ENCODE measurements at regions not wholly inside any gene's neighbourhood (a gene's known extent, or its start where the extent isn't known, plus 50 kb on each side); places are given as distances from the start of the nearest gene placed in this dataset.
A peak's percentile ranks its signal among the peaks of the same experiment; 100 is the strongest.
"Not testable (repeated sequence)": the region's sequence is repeated elsewhere in the genome, so short reads cannot be mapped to it uniquely, and the experiment has no call there.

- DNase-seq (ENCODE audit: extremely low read depth in 1 of 11, low read depth in 9 of 11, low spot score in 4 of 11): no peak
Measured at GRCh38 chr10:100636848-100637553, 101.3 kb downstream of the HIF1AN start.

DNA sequence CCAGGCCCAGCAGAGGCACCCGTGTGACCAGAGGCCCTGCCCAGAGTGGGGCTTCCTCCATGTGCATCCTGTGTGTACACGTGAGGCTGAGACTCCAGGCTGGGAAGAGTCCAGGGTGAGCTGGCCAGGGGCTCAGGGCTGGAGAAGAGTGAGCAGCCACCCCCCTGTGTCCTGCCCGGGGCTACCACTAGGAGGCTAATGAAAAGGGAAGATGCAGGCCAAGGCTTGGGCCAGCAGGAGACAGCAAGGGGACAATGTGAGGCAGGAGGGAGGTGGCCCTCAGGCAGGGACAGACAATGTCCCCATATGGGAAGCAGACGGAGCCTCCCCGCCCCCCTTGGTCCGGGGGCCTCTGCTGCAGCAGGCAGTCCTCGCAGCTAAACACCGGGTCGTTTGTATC lies 102.0 kb downstream of the HIF1AN start:
- no peak for DNase-seq (ENCODE audit: extremely low read depth in 1 of 11, low read depth in 9 of 11, low spot score in 4 of 11)

DNA sequence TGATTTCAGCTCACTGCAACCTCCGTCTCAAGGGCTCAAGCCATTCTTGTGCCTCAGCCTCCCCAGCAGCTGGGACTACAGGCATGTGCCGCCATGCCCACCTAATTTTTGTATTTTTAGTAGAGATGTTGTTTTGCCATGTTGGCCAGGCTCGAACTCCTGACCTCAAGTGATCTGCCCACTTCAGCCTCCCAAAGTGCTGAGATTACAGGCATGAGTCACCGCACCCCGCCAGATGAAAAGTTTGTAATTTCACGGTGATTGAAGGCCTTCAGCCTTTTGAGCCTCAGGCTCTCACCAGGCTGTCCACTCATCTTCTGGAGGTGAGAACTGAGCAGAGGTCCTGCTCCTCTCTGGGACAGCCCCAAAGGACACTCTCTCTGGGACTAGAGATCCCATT lies 103.2 kb downstream of the HIF1AN start:
- DNase-seq (ENCODE audit: extremely low read depth in 1 of 11, low read depth in 9 of 11, low spot score in 4 of 11): not testable (repeated sequence)

- DNase-seq (ENCODE audit: extremely low read depth in 1 of 11, low read depth in 9 of 11, low spot score in 4 of 11): no peak
Measured at GRCh38 chr10:100642295-100642994, 102.9 kb upstream of the PAX2 start.

- no peak for DNase-seq (ENCODE audit: extremely low read depth in 1 of 11, low read depth in 9 of 11, low spot score in 4 of 11)
Measured at GRCh38 chr10:100645091-100645490, 100.3 kb upstream of the PAX2 start.

- no peak for DNase-seq (ENCODE audit: extremely low read depth in 1 of 11, low read depth in 9 of 11, low spot score in 4 of 11)
Measured at GRCh38 chr10:100645613-100646392, 99.6 kb upstream of the PAX2 start.

DNA sequence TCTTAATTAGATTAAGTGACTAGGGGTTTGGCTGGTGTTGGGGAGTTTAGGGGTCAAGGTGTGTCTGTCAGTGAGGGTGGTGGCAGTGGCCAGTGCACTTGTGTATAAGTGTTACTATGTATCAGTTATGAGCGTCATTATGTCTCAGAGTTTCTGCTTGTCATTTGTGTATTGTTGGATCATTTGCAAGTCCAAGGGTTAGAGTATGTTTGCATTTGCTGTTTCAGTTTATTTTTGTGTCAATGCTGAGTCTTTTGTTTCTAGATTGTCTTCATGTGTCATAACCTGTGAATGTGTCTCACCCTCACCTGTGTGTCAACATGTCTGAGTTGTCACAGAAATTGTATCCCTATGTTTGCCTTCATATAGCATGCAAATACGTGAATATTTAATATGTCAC lies 97.5 kb upstream of the PAX2 start:
- no peak for DNase-seq (ENCODE audit: extremely low read depth in 1 of 11, low read depth in 9 of 11, low spot score in 4 of 11)

DNA sequence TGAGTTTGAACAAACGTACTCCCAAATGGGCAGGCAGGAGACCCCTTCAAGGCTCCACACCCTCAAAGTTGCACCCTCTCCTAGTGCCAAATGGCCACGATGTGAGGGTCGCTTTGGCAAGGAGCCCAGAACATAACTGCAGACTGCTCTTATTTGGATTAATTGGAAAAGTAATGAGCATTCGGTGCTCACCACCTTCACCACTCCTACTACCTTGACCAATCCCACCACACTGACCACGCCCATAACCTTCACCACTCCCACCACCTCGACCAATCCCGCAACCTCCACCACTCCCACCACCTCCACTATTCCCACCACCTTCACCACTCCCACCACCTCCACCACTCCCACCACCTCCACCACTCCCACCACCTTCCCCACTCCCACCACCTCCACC lies 94.7 kb upstream of the PAX2 start:
- DNase-seq (ENCODE audit: extremely low read depth in 1 of 11, low read depth in 9 of 11, low spot score in 4 of 11): no peak

- not testable (repeated sequence) for DNase-seq (ENCODE audit: extremely low read depth in 1 of 11, low read depth in 9 of 11, low spot score in 4 of 11)
Measured at GRCh38 chr10:100651099-100651498, 94.3 kb upstream of the PAX2 start.

GRCh38 chr10:100651916-100652315 lies 93.5 kb upstream of the PAX2 start:
- no peak for DNase-seq (ENCODE audit: extremely low read depth in 1 of 11, low read depth in 9 of 11, low spot score in 4 of 11)

GRCh38 chr10:100652406-100653135 lies 92.8 kb upstream of the PAX2 start:
- no peak for DNase-seq (ENCODE audit: extremely low read depth in 1 of 11, low read depth in 9 of 11, low spot score in 4 of 11)

DNA sequence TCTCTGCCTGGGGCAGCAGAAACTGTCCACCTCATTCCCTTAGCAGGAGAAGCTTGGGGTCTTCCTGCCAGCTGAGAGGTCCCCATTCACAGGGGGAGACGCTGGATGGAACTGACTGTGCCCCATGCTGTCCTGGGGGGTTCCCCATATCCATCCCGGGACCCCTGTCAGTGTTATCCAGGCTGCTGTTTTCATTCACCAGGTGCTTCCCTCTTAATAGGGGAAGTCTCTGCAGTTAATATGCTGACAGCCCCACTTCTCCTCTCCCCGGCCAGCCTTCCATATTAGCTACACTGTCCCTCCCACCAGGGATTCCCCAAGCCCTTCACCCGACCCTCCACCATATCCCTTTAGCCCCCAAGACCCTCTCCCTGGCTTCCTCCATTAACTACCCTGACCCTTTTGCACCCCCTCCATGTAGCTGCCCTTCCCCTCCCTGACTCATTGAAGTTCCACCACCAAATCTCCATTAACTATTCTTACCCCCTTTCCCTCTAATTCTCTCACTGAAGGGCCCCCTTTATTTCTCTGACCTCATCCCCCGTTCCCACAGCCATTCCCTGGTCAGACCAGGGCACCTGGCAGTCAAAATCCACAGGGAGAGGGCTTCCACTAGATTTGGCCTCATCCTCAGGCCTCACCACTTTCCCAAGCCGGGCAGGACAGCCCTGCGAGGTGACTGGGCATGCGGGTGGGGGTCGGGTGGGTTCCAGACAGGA lies 92.0 kb upstream of the PAX2 start:
- no peak for DNase-seq (ENCODE audit: extremely low read depth in 1 of 11, low read depth in 9 of 11, low spot score in 4 of 11)

GRCh38 chr10:100653957-100654781 lies 91.2 kb upstream of the PAX2 start:
- DNase-seq (ENCODE audit: extremely low read depth in 1 of 11, low read depth in 9 of 11, low spot score in 4 of 11): peak in 8 of 11 donors; percentile 74 to 88 (median 78)

DNA sequence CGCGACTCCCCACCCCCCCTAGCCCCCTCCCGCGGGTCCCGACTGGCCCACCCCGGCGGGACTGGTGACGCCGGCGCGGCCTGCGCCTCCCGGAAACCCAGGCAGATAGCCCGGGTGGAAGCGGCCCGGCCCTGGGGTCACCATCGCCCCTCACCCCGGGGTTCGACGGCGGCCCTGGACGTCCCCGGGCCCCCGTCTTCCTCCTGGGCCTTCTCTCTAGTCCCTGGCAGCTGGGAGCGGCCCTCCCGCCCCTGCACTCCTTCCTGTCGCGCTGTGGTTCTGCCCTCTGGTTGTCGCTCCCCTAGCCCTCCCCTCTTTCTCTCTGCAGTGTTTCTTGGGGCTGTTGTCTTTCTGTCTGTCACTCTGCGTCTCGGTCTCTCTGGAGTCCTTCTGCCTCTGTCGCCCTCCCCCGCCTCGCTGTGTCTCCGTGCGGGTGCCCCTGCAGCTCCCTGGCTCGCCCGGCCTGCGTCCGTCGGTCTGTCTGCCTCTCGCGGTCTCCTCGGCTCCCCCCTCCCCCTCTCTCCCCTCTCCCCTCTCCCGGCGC lies 90.5 kb upstream of the PAX2 start:
- DNase-seq (ENCODE audit: extremely low read depth in 1 of 11, low read depth in 9 of 11, low spot score in 4 of 11): no peak

DNA sequence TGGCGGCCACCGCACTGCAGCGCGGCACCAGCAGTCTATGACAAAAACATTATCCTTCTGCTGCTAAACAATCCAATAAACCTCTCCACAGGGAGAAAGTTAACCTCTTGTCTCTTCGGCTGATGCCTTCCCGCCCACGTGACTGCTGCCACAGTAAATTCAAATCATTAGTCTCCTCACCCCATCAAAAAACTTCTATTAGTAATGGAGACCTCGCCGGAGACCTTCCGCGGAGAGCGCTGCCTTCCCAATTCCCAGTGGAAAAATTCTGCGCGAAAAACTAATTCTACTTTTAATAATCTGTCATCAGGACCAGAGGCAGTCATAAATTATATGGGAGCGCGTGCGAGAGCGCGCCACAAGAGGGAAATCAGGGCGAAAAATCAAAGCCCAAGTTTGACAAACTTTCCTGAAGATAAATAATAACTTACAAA lies 90.0 kb upstream of the PAX2 start:
- DNase-seq (ENCODE audit: extremely low read depth in 1 of 11, low read depth in 9 of 11, low spot score in 4 of 11): no peak

DNA sequence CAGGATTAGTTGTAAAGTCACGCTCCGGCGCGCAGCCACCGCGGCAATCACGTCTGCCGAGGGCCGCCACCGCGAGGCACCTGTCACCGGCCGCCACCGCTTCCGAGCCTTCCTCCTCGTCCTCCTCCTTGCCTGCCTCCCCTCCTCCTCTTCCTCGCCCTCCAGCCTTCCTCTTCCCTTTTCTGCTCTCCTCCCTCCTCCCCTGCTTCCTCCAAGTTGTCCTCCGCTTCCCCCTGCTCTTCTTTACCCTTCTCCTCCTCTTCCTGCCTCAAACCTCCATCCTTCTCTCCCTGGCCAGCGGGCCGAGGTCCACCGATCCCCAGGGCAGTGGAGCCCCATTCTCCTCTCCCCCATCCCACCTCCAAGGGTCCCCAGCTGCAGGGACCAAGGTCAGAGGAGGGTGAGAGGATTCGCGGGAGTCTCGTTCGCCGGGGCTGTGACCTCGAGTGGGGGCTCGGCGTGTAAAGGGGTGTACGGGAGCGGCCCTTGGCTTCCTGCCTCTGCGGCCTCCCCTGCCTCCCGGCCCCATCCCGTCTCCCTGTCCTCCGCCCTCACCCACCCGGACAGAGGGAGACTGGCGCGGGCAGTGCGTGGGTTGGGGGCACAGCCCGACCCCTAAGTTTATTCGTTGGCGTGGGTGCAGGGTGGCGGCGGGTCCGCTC lies 89.5 kb upstream of the PAX2 start:
- DNase-seq (ENCODE audit: extremely low read depth in 1 of 11, low read depth in 9 of 11, low spot score in 4 of 11): no peak

DNA sequence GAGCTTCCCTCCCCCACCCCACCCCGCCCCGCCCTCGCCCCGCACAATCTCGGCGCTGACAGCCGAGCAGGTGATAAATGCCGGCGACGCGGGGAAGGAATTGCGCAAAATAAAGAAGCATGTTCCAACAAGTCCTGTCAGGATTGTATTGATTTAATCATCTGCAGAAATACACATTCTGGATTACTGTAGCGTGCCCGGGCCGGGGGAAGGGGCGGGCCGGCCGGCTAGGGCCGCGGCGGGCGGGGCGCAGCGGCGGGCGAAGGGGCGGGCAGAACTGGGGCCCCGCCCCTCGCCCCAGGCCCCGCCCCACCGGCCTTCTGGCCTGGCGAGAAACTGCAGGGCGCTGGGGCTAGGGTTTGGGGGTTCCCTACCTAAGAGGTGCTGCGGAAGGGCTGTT lies 88.9 kb upstream of the PAX2 start:
- no peak for DNase-seq (ENCODE audit: extremely low read depth in 1 of 11, low read depth in 9 of 11, low spot score in 4 of 11)

Measured in renal cortex interstitium (tissue), 11 donors.